Neural crest cell (in vitro differentiated cells): ENCODE measurements at regions not wholly inside any gene's neighbourhood (a gene's known extent, or its start where the extent isn't known, plus 50 kb on each side); places are given as distances from the start of the nearest gene placed in this dataset.

ENCODE experiments used
- DNase-seq: peaks from one replicate; pipeline ENCODE4 v3.0.0; 2021; ENCODE audit warnings: low read depth, mixed read lengths, low spot score
- H3K27ac Mint-ChIP-seq: one replicate; pipeline ENCODE4 v1.8.0; 2021; ENCODE audit warnings: mild to moderate bottlenecking, mixed read lengths; ENCODE audit not compliant: unreplicated experiment
- H3K27me3 Mint-ChIP-seq: 2 replicates; pipeline ENCODE4 v1.8.0; 2021; ENCODE audit warnings: low read depth, mild to moderate bottlenecking, mixed read lengths
- H3K36me3 Mint-ChIP-seq: 2 replicates; pipeline ENCODE4 v1.8.0; 2021; ENCODE audit warnings: low read depth, mild to moderate bottlenecking, mixed read lengths
- H3K4me1 Mint-ChIP-seq: 2 replicates; pipeline ENCODE4 v1.8.0; 2021; ENCODE audit warnings: mixed read lengths
- H3K4me3 Mint-ChIP-seq: one replicate; pipeline ENCODE4 v1.8.0; 2021; ENCODE audit warnings: mild to moderate bottlenecking, mixed read lengths
- H3K9me3 Mint-ChIP-seq: 2 replicates; pipeline ENCODE4 v1.8.0; 2021; ENCODE audit warnings: mixed read lengths
- TF ChIP-seq, protein P1 (sequence below): fragments of 200-600 bp; sonication (generic); conservative IDR thresholded peaks from 2 replicates; pipeline ENCODE4 v1.5.0; 2021; ENCODE audit warnings: antibody characterized with exemption, mild to moderate bottlenecking

DNA sequence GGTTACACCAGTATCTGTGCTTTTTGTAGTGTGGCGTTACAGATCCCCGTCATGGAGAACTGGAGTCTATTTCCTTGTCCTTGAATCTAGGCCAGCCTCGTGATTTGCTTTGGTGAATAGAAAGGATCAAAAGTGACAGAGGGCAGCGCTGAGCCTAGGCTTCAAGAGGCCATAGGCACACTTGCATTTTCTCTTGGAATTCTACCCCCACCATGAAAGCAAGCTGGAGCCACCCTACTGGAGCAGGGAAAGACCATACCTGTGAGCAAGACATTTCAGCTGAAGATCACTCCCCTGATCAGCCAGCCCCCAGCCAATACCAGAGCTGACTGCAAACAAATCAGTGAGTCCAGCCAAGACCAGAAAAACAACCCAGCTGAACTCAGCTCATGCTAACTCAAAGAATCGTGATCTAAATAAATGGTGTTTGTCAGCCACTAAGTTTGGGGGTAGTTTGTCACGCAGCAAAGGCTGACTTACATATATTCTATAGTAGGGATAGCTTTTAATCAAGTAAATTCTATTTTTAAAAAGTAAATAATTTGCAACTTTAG lies 521.9 kb upstream of the TBX3 start:
- peaks cover 4% of the 10 kb centered on the region for H3K9me3 Mint-ChIP-seq
- H3K4me1 Mint-ChIP-seq = peaks cover 14% of the 10 kb centered on the region
- no peak overlapping the region for H3K4me3 Mint-ChIP-seq
- H3K36me3 Mint-ChIP-seq = no peaks in the 10 kb centered on the region
- no peak for DNase-seq
- no peaks in the 10 kb centered on the region for H3K27me3 Mint-ChIP-seq
- no peak overlapping the region for H3K27ac Mint-ChIP-seq
- TF ChIP-seq, protein P1, sequence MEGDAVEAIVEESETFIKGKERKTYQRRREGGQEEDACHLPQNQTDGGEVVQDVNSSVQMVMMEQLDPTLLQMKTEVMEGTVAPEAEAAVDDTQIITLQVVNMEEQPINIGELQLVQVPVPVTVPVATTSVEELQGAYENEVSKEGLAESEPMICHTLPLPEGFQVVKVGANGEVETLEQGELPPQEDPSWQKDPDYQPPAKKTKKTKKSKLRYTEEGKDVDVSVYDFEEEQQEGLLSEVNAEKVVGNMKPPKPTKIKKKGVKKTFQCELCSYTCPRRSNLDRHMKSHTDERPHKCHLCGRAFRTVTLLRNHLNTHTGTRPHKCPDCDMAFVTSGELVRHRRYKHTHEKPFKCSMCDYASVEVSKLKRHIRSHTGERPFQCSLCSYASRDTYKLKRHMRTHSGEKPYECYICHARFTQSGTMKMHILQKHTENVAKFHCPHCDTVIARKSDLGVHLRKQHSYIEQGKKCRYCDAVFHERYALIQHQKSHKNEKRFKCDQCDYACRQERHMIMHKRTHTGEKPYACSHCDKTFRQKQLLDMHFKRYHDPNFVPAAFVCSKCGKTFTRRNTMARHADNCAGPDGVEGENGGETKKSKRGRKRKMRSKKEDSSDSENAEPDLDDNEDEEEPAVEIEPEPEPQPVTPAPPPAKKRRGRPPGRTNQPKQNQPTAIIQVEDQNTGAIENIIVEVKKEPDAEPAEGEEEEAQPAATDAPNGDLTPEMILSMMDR = no peak

DNA sequence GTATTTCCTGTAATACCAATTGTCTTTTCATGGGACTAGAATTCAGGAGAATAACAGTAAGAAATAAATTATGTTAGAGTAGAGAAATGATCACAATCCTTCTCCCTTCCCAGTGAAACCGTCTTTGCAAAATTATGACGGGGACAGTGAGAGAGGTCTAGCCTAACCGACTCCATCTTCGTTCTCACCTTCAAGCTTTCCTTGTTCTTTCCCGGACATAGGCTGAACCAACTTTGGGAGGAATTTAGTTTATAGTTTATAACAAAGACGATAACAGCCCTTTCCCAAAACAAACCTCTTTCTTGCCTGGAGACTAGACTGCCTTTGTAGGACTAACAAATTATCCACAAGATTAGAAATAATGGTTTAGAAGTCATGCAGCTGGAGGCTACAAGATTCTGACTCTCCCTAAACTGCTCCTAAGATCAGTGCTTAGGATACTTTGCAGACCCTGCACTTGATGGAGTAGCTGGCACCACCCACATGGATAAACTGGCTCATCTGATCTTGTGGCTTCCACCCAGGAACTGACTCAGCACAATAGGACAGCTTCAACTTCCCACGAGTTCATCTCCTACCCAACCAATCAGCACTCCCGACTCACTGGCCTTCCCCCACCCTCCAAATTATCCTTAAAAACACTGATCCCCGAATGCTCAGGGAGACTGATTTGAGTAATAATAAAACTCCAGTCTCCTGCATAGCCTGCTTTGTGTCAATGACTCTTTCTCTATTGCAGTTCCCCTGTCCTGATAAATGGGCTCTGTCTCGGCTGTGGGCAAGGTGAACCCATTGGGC lies 521.2 kb upstream of the TBX3 start:
- no peaks in the 10 kb centered on the region for H3K27me3 Mint-ChIP-seq
- no peak overlapping the region for H3K27ac Mint-ChIP-seq
- peaks cover 4% of the 10 kb centered on the region for H3K9me3 Mint-ChIP-seq
- peaks cover 14% of the 10 kb centered on the region for H3K4me1 Mint-ChIP-seq
- H3K4me3 Mint-ChIP-seq = no peak overlapping the region
- DNase-seq = no peak
- no peaks in the 10 kb centered on the region for H3K36me3 Mint-ChIP-seq
- TF ChIP-seq, protein P1 = no peak

DNA sequence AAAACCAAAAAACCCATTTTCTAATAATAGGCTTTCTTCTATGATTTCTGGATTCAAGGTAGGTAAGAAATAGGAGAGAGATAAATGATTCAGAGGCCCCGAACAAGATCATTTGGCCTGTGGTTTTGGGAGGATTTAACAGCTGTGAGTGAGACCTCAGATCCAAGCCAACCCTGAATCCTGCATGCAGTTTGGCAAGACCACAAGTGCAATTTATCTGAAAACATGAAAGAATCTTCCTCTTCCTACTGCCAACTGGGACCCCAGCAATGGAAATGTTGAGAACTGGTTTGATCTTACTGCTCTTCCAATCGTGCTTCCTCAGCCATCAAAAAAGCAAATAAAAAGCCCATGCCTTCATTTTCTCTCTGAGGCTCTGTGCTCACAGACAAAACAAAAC lies 519.7 kb upstream of the TBX3 start:
- Mint-ChIP-seq H3K36me3 (no peaks in the 10 kb centered on the region), H3K27ac (no peak overlapping the region), H3K4me1 (peaks cover 14% of the 10 kb centered on the region), H3K27me3 (no peaks in the 10 kb centered on the region), H3K9me3 (peaks cover 4% of the 10 kb centered on the region), H3K4me3 (no peak overlapping the region)
- TF ChIP-seq, protein P1 = no peak
- no peak for DNase-seq

DNA sequence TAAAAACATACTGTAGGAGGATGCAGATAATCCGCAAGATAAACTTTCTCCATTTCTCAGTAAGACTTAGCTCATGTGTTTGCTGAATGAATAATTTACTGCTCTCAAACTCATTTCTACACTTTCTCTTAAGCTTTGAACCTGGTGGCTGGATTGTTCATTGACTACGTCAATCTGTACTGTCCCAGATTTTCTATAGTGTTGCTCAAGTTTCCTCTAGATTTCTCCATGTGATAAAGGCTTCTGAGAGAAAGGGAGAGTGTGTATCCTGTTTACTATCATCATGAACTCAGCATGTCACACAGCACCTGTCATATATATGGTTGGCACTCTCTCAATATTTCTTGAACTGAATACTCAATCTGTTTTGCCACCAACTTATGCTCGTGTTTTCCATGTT lies 518.0 kb upstream of the TBX3 start:
- peaks cover 11% of the 10 kb centered on the region for H3K4me1 Mint-ChIP-seq
- H3K27ac Mint-ChIP-seq = no peak overlapping the region
- H3K9me3 Mint-ChIP-seq = peaks cover 4% of the 10 kb centered on the region
- no peak overlapping the region for H3K4me3 Mint-ChIP-seq
- H3K36me3 Mint-ChIP-seq = no peaks in the 10 kb centered on the region
- TF ChIP-seq, protein P1 = no peak
- no peak for DNase-seq
- no peaks in the 10 kb centered on the region for H3K27me3 Mint-ChIP-seq

DNA sequence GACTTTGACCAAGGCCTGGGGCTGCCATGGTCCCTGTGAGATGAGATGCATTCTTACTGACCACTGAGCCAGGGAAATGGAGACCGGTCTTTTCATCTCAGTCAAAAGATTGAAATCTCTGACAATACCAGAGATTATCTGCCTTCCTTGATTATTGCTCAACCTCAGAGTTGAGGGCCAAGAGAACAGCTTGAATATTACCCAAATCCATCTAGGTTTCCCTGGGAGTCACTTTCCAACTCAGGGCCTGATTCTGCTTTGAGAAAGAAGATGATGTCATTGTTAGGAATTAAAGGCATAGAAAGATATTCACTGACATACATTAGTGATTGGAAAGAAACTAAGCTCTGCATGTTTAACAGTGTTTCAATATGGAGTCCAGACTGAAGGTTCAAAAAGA lies 515.9 kb upstream of the TBX3 start:
- no peaks in the 10 kb centered on the region for H3K27me3 Mint-ChIP-seq
- no peaks in the 10 kb centered on the region for H3K4me1 Mint-ChIP-seq
- H3K9me3 Mint-ChIP-seq = no peaks in the 10 kb centered on the region
- H3K27ac Mint-ChIP-seq = no peak overlapping the region
- no peaks in the 10 kb centered on the region for H3K36me3 Mint-ChIP-seq
- no peak overlapping the region for H3K4me3 Mint-ChIP-seq
- no peak for DNase-seq
- TF ChIP-seq, protein P1 = no peak
